HCT116 (cell line): ENCODE measurements at regions not wholly inside any gene's neighbourhood (a gene's known extent, or its start where the extent isn't known, plus 50 kb on each side); places are given as distances from the start of the nearest gene placed in this dataset.

Experiments
- ATAC-seq: fragments of 200-7000 bp; cut with Tn5 transposase; 2 replicates; pipeline ENCODE4 v1.9.1; 2020; ENCODE audit warnings: mild to moderate bottlenecking, moderate library complexity
- BruUV-seq: library from RNA; stranded (reverse); fragments of 400-500 nt; replicated peaks from 2 replicates; lab custom pipeline; 2021; lab: Mats Ljungman, UMichigan
- CTCF ChIA-PET: fragments of 300-600 bp; sonication (Branson Sonifier 250); formaldehyde crosslinking; loops from one replicate; lab custom pipeline; 2021; ENCODE audit warnings: antibody characterized with exemption; lab: Charles Lee
- POLR2A ChIA-PET: fragments of 300-600, 350-600 bp; sonication (Branson Sonifier 250); formaldehyde crosslinking; loops from one replicate; lab custom pipeline; 2021; ENCODE audit warnings: antibody characterized with exemption; lab: Charles Lee
- RAD21 ChIA-PET, 2 experiments: fragments of 300-600 bp; sonication (Branson Sonifier 250); formaldehyde crosslinking; loops; one replicate each; lab custom pipeline; 2023; ENCODE audit warnings: low total read pairs in 2 of 2; ENCODE audit not compliant: uncharacterized antibody in 2 of 2, unreplicated experiment in 2 of 2, low non-redundant PET in 1 of 2; lab: Charles Lee
- DNase-seq: peaks from one replicate; pipeline ENCODE4 v3.0.0-alpha.2; 2010; ENCODE audit warnings: low read depth, low spot score
- H2AFZ ChIP-seq: fragments of 200-600 bp; shearing (Covaris generic), sonication (generic); 2 replicates; pipeline ENCODE4 v1.6.1; 2017; ENCODE audit warnings: low read depth, mixed run types, mixed read lengths, antibody characterized with exemption, low read length; ENCODE audit not compliant: poor library complexity, severe bottlenecking
- H3K27ac ChIP-seq: 2 replicates; pipeline ENCODE4 v1.5.1; 2012; ENCODE audit warnings: low read depth, low read length
- H3K27me3 ChIP-seq: fragments of 200-600 bp; sonication (generic); 2 replicates; pipeline ENCODE4 v1.6.1; 2016; ENCODE audit warnings: mixed run types, low read length, mixed read lengths; ENCODE audit not compliant: insufficient read depth
- H3K36me3 ChIP-seq, 2 experiments: fragments of 200-500 bp in 1 of 2; fragments of 200-600 bp in 1 of 2; sonication (Bioruptor generic) in 1 of 2; sonication (generic) in 1 of 2; 2 replicates each; pipeline versions ENCODE4 v1.5.1 to v1.6.1; 2014 to 2016; ENCODE audit warnings: low read length in 2 of 2, inconsistent platforms in 1 of 2, mixed read lengths in 1 of 2, mixed run types in 1 of 2; ENCODE audit not compliant: insufficient read depth in 2 of 2, control insufficient read depth in 1 of 2
- H3K4me1 ChIP-seq, 2 experiments: fragments of 200-600 bp in 1 of 2; sonication (generic) in 1 of 2; 2 replicates each; pipeline versions ENCODE4 v1.5.1 to v1.6.1; 2012 to 2017; ENCODE audit warnings: low read length in 2 of 2, inconsistent platforms in 1 of 2, mild to moderate bottlenecking in 1 of 2, mixed read lengths in 1 of 2, mixed run types in 1 of 2, moderate library complexity in 1 of 2; ENCODE audit not compliant: insufficient read depth in 2 of 2, control insufficient read depth in 1 of 2
- H3K4me2 ChIP-seq: fragments of 200-600 bp; sonication (generic); 2 replicates; pipeline ENCODE4 v1.6.1; 2017; ENCODE audit warnings: mixed run types, low read length, mixed read lengths
- H3K4me3 ChIP-seq, 2 experiments: fragments of 200-600 bp in 1 of 2; sonication (generic) in 1 of 2; replicated peaks in 1 of 2; 2 replicates each; pipeline ENCODE4 v1.5.1; 2011 to 2016; ENCODE audit warnings: low read length in 2 of 2, control low read depth in 1 of 2, low read depth in 1 of 2, mild to moderate bottlenecking in 1 of 2, mixed read lengths in 1 of 2, mixed run types in 1 of 2
- H3K79me2 ChIP-seq: fragments of 200-600 bp; sonication (generic); 2 replicates; pipeline ENCODE4 v1.6.1; 2017; ENCODE audit warnings: mild to moderate bottlenecking, mixed run types, low read length, moderate library complexity, mixed read lengths; ENCODE audit not compliant: insufficient read depth
- H3K9ac ChIP-seq: fragments of 200-600 bp; sonication (generic); 2 replicates; pipeline ENCODE4 v1.6.1; 2016; ENCODE audit warnings: low read length, mixed read lengths
- H3K9me2 ChIP-seq: fragments of 200-600 bp; sonication (generic), shearing (Covaris generic); 2 replicates; pipeline ENCODE4 v1.6.1; 2017; ENCODE audit warnings: mixed run types, mild to moderate bottlenecking, moderate library complexity; ENCODE audit not compliant: insufficient read depth
- H3K9me3 ChIP-seq, 2 experiments: fragments of 200-500 bp in 1 of 2; fragments of 200-600 bp in 1 of 2; sonication (Bioruptor generic) in 1 of 2; sonication (generic) in 1 of 2; 2 replicates each; pipeline ENCODE4 v1.6.1; 2014 to 2017; ENCODE audit warnings: low read length in 2 of 2, mixed read lengths in 2 of 2, inconsistent platforms in 1 of 2, low read depth in 1 of 2, mild to moderate bottlenecking in 1 of 2, mixed run types in 1 of 2, moderate library complexity in 1 of 2; ENCODE audit not compliant: control insufficient read depth in 1 of 2, insufficient read depth in 1 of 2
- H4K20me1 ChIP-seq: fragments of 200-600 bp; sonication (generic), shearing (Covaris generic); 2 replicates; pipeline ENCODE4 v1.6.1; 2017; ENCODE audit warnings: mixed run types, mild to moderate bottlenecking, moderate library complexity; ENCODE audit not compliant: insufficient read depth
- ATF3 ChIP-seq: IDR thresholded peaks from 2 replicates; pipeline ENCODE4 v1.6.1; 2012
- EGR1 ChIP-seq: IDR thresholded peaks from 2 replicates; pipeline ENCODE4 v1.6.1; 2012; ENCODE audit warnings: low read depth
- JUND ChIP-seq: IDR thresholded peaks from 2 replicates; pipeline ENCODE4 v1.6.1; 2012
- SRF ChIP-seq: IDR thresholded peaks from 2 replicates; pipeline ENCODE4 v1.6.1; 2012; ENCODE audit warnings: low read depth
- TCF7L2 ChIP-seq: IDR thresholded peaks from 2 replicates; pipeline ENCODE4 v1.7.0; 2011; ENCODE audit warnings: borderline replicate concordance, inconsistent platforms; ENCODE audit not compliant: insufficient read depth, insufficient read length; ENCODE audit errors: extremely low read depth
- ZBTB33 ChIP-seq: IDR thresholded peaks from 2 replicates; pipeline ENCODE4 v1.6.1; 2011; ENCODE audit warnings: mild to moderate bottlenecking, low read length, moderate library complexity; ENCODE audit not compliant: insufficient replicate concordance; ENCODE audit errors: extremely low read depth
- ZFX ChIP-seq: fragments of 450-650 bp; IDR thresholded peaks from 2 replicates; pipeline ENCODE4 v1.6.1; 2017
- intact Hi-C: fragments of 100-400 bp; cut with micrococcal nuclease; formaldehyde crosslinking; loops from 2 replicates; pipeline ENCODE4 v1.10.0; 2022

GRCh38 chr13:44092078-44092970 is 212.6 kb downstream of the LACC1 start:
- H3K9me3 ChIP-seq: no peaks in the 10 kb centered on the region
- H3K27ac ChIP-seq: no peak overlapping the region
- ChIA-PET CTCF (no interaction called here), POLR2A (no interaction called here), RAD21 (no interaction called here)
- H3K4me3 ChIP-seq: no peak overlapping the region
- no peak overlapping the region for H3K9ac ChIP-seq
- no peak overlapping the region for H2AFZ ChIP-seq
- ATAC-seq (no peak), DNase-seq (no peak)
- no peaks in the 10 kb centered on the region for H3K79me2 ChIP-seq
- no peaks in the 10 kb centered on the region for H3K27me3 ChIP-seq
- no peaks in the 10 kb centered on the region for H3K36me3 ChIP-seq
- BruUV-seq: no TSS peak
- H3K4me1 ChIP-seq: no peaks in the 10 kb centered on the region
- H3K4me2 ChIP-seq: no peak overlapping the region
- TF ChIP-seq SRF: no peak
- no peak for TF ChIP-seq ZBTB33
- TF ChIP-seq TCF7L2: no peak
- no peak for TF ChIP-seq ZFX
- no peak for TF ChIP-seq JUND
- TF ChIP-seq EGR1: no peak
- no peak for TF ChIP-seq ATF3
- intact Hi-C loops: no loop called here
- H3K9me2 ChIP-seq: no peaks in the 10 kb centered on the region; the same call in 1 of the 2 replicates
- H4K20me1 ChIP-seq: no peaks in the 10 kb centered on the region
